ENCODE measurements at regions not wholly inside any gene's neighbourhood (a gene's known extent, or its start where the extent isn't known, plus 50 kb on each side); places are given as distances from the start of the nearest gene placed in this dataset.

DNA sequence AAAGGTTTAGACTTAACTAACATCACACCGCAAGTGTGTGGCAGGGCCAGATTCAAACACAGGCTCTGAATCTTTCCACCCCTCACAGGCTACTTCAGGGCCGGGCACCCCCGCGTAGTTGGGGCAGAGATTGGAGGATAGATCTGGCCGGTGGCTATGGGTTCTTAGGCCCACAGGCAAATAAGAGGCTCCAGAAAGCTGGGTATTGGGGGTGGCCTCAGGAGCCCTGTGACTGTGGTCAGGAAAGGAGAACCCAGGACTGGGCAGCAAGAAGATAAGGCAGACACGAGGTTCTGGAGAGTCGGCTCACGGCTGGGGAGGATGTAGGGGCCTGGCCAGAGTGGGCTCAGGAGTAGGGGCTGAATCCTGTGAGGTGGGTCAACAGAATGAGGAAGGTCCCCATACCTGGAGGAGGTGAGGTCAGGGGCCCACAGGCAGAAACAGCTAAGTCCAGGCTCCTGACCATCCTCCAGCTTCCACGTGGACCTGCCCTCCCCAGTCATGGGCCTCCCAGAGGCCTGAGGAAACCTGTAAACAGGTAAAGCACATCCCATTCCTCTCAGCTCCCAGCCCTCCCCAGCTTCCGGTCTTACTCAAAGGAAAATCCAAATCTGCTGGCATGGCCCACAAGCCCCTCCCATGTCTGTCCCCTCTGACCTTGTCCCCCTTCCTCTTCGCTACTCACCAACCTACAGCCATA is 306.2 kb downstream of the MATN1 start:
- DNase-seq = no peak

DNA sequence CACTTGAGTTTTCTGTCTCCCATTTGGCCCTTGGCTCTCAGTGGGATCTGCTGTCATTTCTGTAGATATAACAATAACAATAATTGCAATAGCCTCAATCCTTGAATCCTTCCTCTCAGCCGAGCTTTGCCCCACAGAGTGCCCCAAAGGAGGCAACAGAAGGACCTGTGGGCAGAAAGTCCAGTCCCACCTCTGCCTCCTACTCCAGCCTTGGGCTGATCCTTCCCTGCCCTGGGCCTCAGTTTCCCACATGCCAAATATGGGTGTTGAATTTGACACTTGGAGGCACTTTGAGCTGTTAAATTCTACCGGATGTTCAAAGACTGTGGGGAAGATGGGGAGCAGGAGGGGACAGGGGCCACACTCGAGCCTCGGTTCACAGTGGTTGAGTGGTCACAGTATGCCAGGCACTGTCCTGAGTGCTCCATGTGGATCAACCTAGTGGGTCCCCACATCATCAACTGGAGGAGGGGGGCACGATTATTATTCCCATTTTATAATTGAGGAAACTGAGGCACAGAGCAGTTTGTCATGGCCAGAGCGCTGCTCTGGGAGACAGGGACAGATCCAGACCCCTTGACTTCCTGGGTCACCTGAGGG is 307.1 kb downstream of the MATN1 start:
- no peak for DNase-seq

- no peak for DNase-seq
Observed at GRCh38 chr1:30415171-30415940, 308.0 kb downstream of the MATN1 start.

DNA sequence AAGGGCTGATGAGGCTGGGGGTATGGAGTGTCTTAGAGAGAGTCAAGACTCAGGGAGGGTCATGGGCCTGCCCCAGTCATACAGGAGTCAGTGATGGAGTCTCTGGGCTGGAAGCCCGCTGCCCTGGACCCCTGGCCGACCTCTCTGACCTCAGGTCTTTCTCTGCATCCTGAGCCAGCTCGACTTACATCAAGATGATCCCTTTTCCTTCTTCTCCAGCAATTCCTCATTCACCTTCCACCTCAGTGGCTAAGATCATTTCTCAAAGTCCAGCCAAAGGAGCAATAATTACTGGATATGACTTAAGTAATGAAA is 308.6 kb downstream of the MATN1 start:
- no peak for DNase-seq

DNA sequence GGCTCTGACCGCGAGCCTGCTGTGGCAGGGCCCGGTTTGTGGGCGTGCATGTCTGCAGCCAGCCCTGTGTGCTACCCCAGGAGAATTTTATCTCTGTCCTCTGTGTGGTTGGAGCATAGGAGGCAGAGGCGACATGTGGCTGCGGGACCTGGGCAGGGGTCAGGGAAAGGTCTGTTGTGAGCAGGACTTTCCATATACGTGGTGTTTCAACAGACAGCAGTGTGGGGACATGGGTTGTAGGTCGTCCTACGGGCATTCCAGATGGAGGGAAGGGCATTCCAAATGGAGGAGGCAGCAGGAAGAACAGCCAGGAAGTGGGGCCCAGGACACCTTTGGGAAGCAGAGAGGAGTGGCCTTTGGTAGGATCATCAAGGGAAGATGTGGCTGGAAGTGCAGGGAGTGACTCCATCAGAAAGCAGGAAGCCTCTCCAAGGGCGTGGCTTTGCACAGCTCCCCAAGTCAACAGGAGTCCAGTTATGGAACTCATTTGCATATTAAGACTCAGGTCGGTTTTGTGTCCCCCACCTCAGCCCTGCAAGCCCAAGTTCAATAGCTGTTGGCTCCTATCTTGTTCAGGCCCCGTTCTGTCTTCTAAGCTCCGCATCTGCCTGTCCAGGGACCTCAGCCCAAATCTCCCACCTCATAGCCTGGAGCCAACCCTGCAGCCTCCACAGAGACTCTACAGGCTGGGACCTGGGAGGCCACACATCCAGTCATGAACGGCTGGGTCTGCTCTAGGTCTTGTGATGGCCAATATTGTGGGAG is 309.1 kb downstream of the MATN1 start:
- no peak for DNase-seq

- no peak for DNase-seq
Observed at GRCh38 chr1:30413606-30414005, 309.8 kb downstream of the MATN1 start.

DNA sequence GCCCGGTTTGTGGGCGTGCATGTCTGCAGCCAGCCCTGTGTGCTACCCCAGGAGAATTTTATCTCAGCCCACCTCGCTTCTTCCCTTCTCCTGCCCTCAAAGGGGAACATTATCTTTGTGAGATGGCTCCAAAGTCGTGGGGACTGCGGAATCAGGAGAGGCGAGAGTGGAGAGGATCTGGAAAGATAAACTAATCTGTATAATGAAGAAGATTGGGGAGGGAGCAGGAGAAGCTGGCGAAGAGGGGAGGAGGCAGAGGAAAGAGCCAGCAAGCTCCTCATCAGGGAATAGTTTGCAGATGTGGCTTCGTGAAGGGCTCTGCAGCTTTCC is 310.3 kb downstream of the MATN1 start:
- no peak for DNase-seq

- no peak for DNase-seq
Observed at GRCh38 chr1:30412241-30413110, 310.9 kb downstream of the MATN1 start.

GRCh38 chr1:30411206-30411605 is 312.2 kb downstream of the MATN1 start:
- no peak for DNase-seq

DNA sequence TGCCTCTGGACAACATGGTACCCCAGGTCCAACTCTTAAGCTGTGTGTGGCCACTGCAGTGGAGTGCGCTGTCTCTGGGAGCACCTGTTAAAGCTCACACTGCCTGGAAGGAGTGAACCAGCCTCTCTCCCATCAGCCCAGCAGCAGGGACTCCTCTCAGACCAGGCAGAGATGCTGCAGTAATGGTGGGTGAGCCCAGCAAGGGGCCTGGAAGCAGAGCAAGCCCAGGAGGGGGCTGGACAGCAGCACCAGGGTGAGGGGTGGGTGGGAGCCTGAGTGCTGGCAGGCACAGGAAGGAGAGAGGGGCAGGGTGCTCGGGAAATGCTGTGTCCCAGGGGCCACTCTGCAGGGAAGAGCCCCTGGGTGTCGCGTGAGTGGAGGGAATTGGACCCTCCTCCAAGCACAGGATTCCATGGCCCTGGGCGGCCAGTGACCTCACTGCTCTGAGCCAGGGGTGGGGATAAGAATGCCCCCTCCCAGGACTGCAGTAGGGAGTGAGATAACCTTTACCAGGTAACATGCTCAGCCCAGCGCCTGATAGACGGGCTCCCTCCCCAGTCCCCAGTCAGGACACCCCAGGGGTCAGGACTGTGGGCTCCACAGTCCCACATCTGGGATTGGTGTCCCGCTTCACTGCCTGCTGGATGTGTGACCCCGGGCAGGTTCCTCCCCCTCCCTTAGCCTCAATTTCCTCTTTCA is 313.1 kb downstream of the MATN1 start:
- no peak for DNase-seq

DNA sequence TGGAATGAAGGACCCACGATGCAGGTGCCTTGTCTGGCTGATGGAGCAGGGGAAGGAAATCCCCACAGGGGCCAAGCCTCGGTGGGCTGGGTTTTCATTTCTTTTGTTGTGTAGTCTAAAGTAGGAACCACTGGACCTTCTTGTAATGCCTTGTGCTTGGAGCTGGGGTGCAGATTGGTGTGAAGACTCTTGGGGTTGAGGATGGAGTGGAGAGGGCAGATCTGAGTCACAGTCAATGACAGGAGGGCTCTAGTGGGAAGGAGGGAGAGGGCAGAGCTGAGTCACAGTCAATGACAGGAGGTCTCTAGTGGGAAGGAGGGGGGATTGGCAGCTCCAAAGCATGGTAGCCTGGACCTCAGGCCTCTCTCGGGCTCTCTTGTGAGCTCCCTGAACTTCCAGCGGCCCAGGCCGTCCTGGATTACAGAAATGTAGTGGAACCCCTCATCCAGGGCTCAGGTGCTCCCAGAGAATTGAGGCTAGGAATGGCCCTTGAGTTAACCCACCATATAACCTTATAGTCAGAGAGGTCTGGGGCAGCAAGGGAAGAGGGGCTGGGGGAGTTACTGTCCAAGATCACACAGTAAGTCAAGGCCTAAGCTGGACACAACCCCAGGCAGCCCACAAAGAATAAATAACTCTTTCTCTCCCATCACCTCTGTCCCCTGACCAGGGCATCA is 313.8 kb downstream of the MATN1 start:
- DNase-seq = no peak

DNA sequence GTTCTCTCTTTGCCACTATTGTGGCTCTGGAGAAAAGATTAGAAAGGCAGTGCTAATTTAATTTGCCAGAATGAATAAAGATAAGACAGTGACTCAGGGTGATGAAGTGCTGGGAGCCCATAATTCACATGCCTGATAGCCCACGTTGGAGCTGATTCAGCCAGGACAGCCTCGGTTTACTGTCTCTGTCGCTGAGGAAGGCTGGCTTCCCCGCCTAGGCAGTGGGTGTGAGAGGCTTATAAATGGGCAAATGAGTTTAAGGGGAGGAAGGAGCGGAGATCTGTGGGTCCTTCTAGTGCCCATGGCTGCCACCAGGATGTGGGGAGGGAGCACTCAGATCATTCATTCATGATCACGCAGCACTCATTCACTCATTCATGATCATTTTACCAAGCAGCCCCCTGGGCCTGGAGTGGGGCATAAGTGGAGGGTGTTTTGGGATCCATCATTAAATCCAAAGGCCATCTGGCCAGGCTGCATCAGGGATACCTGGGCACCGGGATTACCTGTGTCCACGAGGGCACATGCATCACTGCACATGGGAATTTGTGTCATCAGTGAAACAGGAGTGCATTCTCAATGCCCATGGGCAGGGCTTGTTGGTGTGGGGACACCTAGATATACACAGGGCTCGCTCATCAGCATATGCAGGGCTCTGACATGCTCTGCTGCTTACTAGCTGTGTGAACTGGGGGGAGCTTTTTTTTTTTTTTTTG is 315.4 kb downstream of the MATN1 start:
- no peak for DNase-seq

- no peak for DNase-seq
Observed at GRCh38 chr1:30406996-30407864, 316.2 kb downstream of the MATN1 start.

- DNase-seq = no peak
Observed at GRCh38 chr1:30405631-30406212, 317.7 kb downstream of the MATN1 start.

DNA sequence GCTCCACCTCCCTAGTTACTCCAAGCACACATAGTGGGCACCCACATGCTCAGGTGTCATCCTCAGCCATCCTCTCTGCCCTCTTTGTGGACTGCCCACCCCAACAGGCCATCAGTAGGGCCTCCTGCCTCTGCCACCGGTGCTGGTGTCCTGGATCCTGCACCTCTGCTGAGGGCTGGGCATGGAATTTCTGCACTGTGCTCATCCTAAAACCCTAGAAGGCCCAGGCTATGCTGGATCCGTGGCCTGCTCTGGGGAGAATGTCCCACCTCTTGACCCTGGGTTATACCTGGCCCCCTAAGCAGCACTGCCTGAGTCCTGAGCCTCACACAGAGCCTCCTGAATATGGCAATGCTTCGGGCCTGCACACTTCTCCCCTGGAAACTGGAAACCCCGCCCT is 318.3 kb downstream of the MATN1 start:
- no peak for DNase-seq

- no peak for DNase-seq
Observed at GRCh38 chr1:30404341-30404740, 319.0 kb downstream of the MATN1 start.

GRCh38 chr1:30403726-30404125 is 319.7 kb downstream of the MATN1 start:
- no peak for DNase-seq

DNA sequence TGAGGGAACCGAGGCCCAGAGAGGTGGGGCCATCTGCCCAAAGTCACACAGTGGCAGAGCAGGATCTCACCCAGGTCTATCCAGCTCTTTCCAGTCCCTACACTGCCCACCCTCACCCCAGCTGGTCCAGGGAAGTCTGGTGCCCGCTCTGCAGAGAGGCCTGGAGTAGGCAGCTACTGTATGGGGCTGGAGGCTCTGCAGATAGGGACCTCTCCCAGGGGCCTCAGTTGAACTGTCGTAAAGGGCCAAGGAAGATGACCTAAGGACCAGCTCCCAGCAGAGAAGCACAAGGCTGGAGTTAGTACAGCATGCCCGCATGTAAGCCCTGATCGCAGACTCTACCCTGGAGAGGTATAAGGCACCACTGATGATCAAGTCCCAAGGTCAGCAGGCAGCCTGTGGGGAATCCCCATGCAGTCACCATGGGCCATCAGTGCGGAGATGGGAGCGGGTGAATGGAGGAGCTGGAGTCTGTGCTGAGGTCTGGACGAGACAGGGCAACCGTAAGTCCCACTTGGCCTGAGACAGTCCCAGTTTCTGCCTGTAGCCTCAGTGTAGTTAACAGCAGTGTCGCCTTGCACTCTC is 320.2 kb downstream of the MATN1 start:
- DNase-seq = no peak

DNA sequence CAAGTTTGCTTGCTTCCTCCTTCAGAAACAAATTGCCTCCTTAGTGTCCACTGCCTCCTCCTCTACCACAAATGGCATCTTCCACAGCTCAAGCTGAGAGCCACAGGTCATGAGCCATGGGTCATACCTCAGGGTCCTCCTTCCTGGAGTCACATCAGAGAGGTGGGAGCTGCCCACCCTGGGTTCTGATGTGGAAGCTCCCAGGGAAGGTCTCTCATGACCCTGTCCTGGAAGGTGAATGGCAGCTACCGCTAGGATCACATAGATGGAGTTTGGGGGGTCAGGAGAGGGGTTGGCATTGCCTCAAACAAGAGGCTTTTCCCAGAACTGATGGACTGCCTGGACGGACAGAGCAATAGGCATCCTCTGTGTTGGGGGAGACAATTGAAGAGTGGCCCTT is 321.4 kb downstream of the MATN1 start:
- no peak for DNase-seq

Data from NCI-H510A treated with DMSO at 0.1 percent for 48 hours (cell line).